Gastroesophageal sphincter (tissue), 4 donors: ENCODE measurements at regions not wholly inside any gene's neighbourhood (a gene's known extent, or its start where the extent isn't known, plus 50 kb on each side); places are given as distances from the start of the nearest gene placed in this dataset.

Source experiments
- ATAC-seq: fragments of 150-250 bp; one replicate; pipeline ENCODE4 v1.9.1; 2016; ENCODE audit warnings: mild to moderate bottlenecking, moderate library complexity
- H3K27ac ChIP-seq, 4 donors: fragments of 200-600 bp; sonication (generic) in 3 of 4; 1 replicate in 3 of 4; 2 replicates in 1 of 4; pipeline ENCODE4 v1.5.1; 2016 to 2019
- H3K27me3 ChIP-seq: fragments of 200-600 bp; sonication (generic); one replicate; pipeline ENCODE4 v1.5.1; 2019
- H3K36me3 ChIP-seq, 2 donors: fragments of 200-600 bp; sonication (generic); one replicate each; pipeline ENCODE4 v1.5.1; 2019; ENCODE audit warnings: control low read depth in 1 of 2
- H3K4me1 ChIP-seq, 3 donors: fragments of 200-600 bp; sonication (generic); 1 replicate in 2 of 3; 2 replicates in 1 of 3; pipeline ENCODE4 v1.5.1; 2016 to 2019; ENCODE audit warnings: control low read depth in 2 of 3
- H3K4me3 ChIP-seq, 2 donors: fragments of 200-600 bp; sonication (generic); one replicate each; pipeline ENCODE4 v1.5.1; 2019; ENCODE audit warnings: mild to moderate bottlenecking in 1 of 2, moderate library complexity in 1 of 2
- H3K9me3 ChIP-seq, 3 donors: fragments of 200-600 bp; sonication (generic); one replicate each; pipeline ENCODE4 v1.5.1; 2017 to 2019; ENCODE audit warnings: control low read depth in 2 of 3
- EP300 ChIP-seq: sonication (generic); formaldehyde crosslinking; IDR thresholded peaks from one replicate; pipeline ENCODE4 v1.6.1; 2017; ENCODE audit warnings: antibody characterized with exemption, mild to moderate bottlenecking
- POLR2A ChIP-seq, 2 donors: fragments of 450-650 bp; IDR thresholded peaks; one replicate each; pipeline ENCODE4 v1.6.1; 2017; ENCODE audit warnings: antibody characterized with exemption in 2 of 2, mild to moderate bottlenecking in 2 of 2, moderate library complexity in 1 of 2
- POLR2AphosphoS5 ChIP-seq: sonication (generic); formaldehyde crosslinking; IDR thresholded peaks from one replicate; pipeline ENCODE4 v1.6.1; 2017; ENCODE audit warnings: antibody characterized with exemption
- WGBS, 2 donors: methylation state at CpG; one replicate each; pipeline ENCODE4 v1.1.5; 2018; ENCODE audit warnings: low coverage in 1 of 2; 5-methylcytosine and 5-hydroxymethylcytosine counted together
- TF ChIP-seq, protein P1 (sequence below), 4 experiments: fragments of 200-600 bp in 2 of 4; fragments of 450-650 bp in 2 of 4; sonication (generic) in 1 of 4; IDR thresholded peaks; one replicate each; pipeline ENCODE4 v1.5.1; 2017 to 2019; ENCODE audit warnings: antibody characterized with exemption in 4 of 4, mild to moderate bottlenecking in 2 of 4, moderate library complexity in 2 of 4

DNA sequence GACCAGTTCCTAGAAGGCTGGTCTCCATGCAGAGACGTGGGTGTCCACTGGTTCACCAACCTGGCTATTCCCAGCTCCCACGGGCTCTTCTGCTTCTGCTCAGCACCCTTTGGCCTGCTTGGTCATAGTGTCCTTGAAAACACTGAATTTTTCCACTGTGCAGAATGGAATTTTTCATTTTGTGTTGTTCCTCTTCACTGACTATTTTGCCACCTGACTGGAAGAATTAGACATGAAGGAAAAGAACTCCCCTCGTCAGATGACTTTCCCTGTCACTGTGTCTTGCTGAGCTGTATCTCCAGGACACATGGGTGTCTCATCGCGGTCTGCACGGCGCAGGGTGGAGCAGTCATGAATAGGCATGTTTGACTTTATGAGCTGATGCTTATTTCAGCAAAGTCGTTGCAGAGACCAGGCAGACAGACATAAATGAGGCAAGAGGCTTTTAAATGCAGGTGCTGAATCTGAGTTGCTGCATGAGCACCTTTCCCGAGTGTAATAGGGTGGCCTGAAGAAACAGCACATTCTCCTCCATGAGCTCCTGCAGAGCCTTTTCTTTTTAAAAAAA lies 50.2 kb upstream of the SEMA4D start:
- 63 to 83% methylated on average over 3 to 8 of the region's 9 CpGs for WGBS, 2 donors
- TF ChIP-seq, protein P1, sequence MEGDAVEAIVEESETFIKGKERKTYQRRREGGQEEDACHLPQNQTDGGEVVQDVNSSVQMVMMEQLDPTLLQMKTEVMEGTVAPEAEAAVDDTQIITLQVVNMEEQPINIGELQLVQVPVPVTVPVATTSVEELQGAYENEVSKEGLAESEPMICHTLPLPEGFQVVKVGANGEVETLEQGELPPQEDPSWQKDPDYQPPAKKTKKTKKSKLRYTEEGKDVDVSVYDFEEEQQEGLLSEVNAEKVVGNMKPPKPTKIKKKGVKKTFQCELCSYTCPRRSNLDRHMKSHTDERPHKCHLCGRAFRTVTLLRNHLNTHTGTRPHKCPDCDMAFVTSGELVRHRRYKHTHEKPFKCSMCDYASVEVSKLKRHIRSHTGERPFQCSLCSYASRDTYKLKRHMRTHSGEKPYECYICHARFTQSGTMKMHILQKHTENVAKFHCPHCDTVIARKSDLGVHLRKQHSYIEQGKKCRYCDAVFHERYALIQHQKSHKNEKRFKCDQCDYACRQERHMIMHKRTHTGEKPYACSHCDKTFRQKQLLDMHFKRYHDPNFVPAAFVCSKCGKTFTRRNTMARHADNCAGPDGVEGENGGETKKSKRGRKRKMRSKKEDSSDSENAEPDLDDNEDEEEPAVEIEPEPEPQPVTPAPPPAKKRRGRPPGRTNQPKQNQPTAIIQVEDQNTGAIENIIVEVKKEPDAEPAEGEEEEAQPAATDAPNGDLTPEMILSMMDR (IDR thresholded peaks at IDR 0.05), result no peak
- TF ChIP-seq POLR2AphosphoS5, result no peak
- TF ChIP-seq EP300, result no peak
- no peak for TF ChIP-seq POLR2A (IDR thresholded peaks at IDR 0.05)
- no peak overlapping the region for H3K27ac ChIP-seq
- no peaks in the 10 kb centered on the region for H3K4me1 ChIP-seq
- no peaks in the 10 kb centered on the region for H3K36me3 ChIP-seq
- H3K9me3 ChIP-seq, result peaks cover 0 to 16% (median 0%) of the 10 kb centered on the region in 3 donors
- H3K27me3 ChIP-seq, result no peaks in the 10 kb centered on the region
- H3K4me3 ChIP-seq, result no peak overlapping the region
- no peak for ATAC-seq
